Hepatocyte (in vitro differentiated cells): ENCODE measurements at regions not wholly inside any gene's neighbourhood (a gene's known extent, or its start where the extent isn't known, plus 50 kb on each side); places are given as distances from the start of the nearest gene placed in this dataset.

Experiments
- DNase-seq: peaks from one replicate; pipeline ENCODE4 v3.0.0-alpha.2; 2016; ENCODE audit warnings: low spot score
- H2AFZ ChIP-seq: fragments of 200-600 bp; sonication (generic); 2 replicates; pipeline ENCODE4 v1.6.0; 2016; ENCODE audit warnings: antibody characterized with exemption, mild to moderate bottlenecking
- H3K27ac ChIP-seq: fragments of 200-600 bp; sonication (generic); 2 replicates; pipeline ENCODE4 v1.5.1; 2016; ENCODE audit warnings: mild to moderate bottlenecking
- H3K27me3 ChIP-seq: fragments of 200-600 bp; sonication (generic); 2 replicates; pipeline ENCODE4 v1.6.1; 2016
- H3K36me3 ChIP-seq: fragments of 200-600 bp; sonication (generic); replicated peaks from 2 replicates; pipeline ENCODE4 v1.5.1; 2016; ENCODE audit warnings: low read depth; ENCODE audit not compliant: insufficient read depth
- H3K4me1 ChIP-seq: fragments of 200-600 bp; sonication (generic); 2 replicates; pipeline ENCODE4 v1.5.1; 2016; ENCODE audit warnings: mild to moderate bottlenecking, moderate library complexity; ENCODE audit not compliant: insufficient read depth
- H3K4me2 ChIP-seq: fragments of 200-600 bp; sonication (generic); 2 replicates; pipeline ENCODE4 v1.6.0; 2016
- H3K4me3 ChIP-seq: fragments of 200-600 bp; sonication (generic); 2 replicates; pipeline ENCODE4 v1.5.1; 2016; ENCODE audit warnings: mild to moderate bottlenecking
- H3K79me2 ChIP-seq: fragments of 200-600 bp; sonication (generic); 2 replicates; pipeline ENCODE4 v1.6.0; 2017; ENCODE audit warnings: mild to moderate bottlenecking
- H3K9me2 ChIP-seq: fragments of 200-600 bp; sonication (generic); replicated peaks from 2 replicates; pipeline ENCODE4 v1.6.0; 2017; ENCODE audit warnings: mild to moderate bottlenecking; ENCODE audit not compliant: insufficient read depth
- H3K9me3 ChIP-seq: fragments of 200-600 bp; sonication (generic); 2 replicates; pipeline ENCODE4 v1.5.1; 2016; ENCODE audit warnings: low read depth, mild to moderate bottlenecking
- H4K20me1 ChIP-seq: fragments of 200-600 bp; sonication (generic); 2 replicates; pipeline ENCODE4 v1.6.0; 2016; ENCODE audit warnings: mild to moderate bottlenecking; ENCODE audit not compliant: insufficient read depth, poor library complexity, severe bottlenecking
- CTCF ChIP-seq: fragments of 200-600 bp; sonication (generic); IDR thresholded peaks from 2 replicates; pipeline ENCODE4 v1.5.1; 2016; ENCODE audit warnings: antibody characterized with exemption, mild to moderate bottlenecking; ENCODE audit not compliant: poor library complexity
- EZH2 ChIP-seq: fragments of 200-600 bp; sonication (generic); IDR thresholded peaks from 2 replicates; pipeline ENCODE4 v1.6.1; 2016; ENCODE audit warnings: antibody characterized with exemption, mild to moderate bottlenecking, borderline replicate concordance
- EZH2phosphoT487 ChIP-seq: fragments of 200-600 bp; sonication (generic); IDR thresholded peaks from one replicate; pipeline ENCODE4 v1.6.1; 2018; ENCODE audit warnings: antibody characterized with exemption, mild to moderate bottlenecking, low read depth, moderate library complexity; ENCODE audit not compliant: unreplicated experiment, severe bottlenecking
- WGBS: methylation state at CpG from one replicate; pipeline ENCODE4 v1.1.6; 2016; ENCODE audit warnings: low lambda C conversion rate; ENCODE audit errors: missing lambda C conversion rate; 5-methylcytosine and 5-hydroxymethylcytosine counted together

GRCh38 chr10:44233561-44234482, 151.1 kb downstream of the CXCL12 start:
- Histone ChIP-seq H3K36me3 (no peaks in the 10 kb centered on the region), H2AFZ (peak overlapping the region; percentile 62), H3K27me3 (no peaks in the 10 kb centered on the region), H3K9me3 (no peaks in the 10 kb centered on the region), H3K4me3 (no peak overlapping the region), H3K4me2 (peak overlapping the region; percentile 67), H3K4me1 (peaks cover 13% of the 10 kb centered on the region), H3K79me2 (no peaks in the 10 kb centered on the region), H3K9me2 (no peaks in the 10 kb centered on the region), H3K27ac (peak overlapping the region; percentile 69), H4K20me1 (no peaks in the 10 kb centered on the region)
- WGBS, result 30% methylated on average over 23 of the region's 23 CpGs
- DNase-seq, result peak; percentile 90
- TF ChIP-seq CTCF, result no peak

GRCh38 chr10:44217274-44217820, 167.6 kb downstream of the CXCL12 start:
- Histone ChIP-seq H3K79me2 (no peaks in the 10 kb centered on the region), H3K27me3 (no peaks in the 10 kb centered on the region), H3K9me3 (peaks cover 6% of the 10 kb centered on the region), H3K27ac (no peak overlapping the region), H3K36me3 (no peaks in the 10 kb centered on the region), H4K20me1 (no peaks in the 10 kb centered on the region), H3K4me3 (no peak overlapping the region), H2AFZ (no peak overlapping the region), H3K4me2 (no peak overlapping the region), H3K9me2 (no peaks in the 10 kb centered on the region), H3K4me1 (no peaks in the 10 kb centered on the region)
- TF ChIP-seq CTCF, result no peak
- TF ChIP-seq EZH2phosphoT487, result no peak
- no peak for TF ChIP-seq EZH2
- no peak for DNase-seq
- WGBS, result 96% methylated on average over 3 of the region's 3 CpGs

GRCh38 chr10:44216073-44216472, 168.8 kb downstream of the CXCL12 start:
- Histone ChIP-seq H3K27me3 (no peaks in the 10 kb centered on the region), H3K9me3 (peaks cover 6% of the 10 kb centered on the region), H3K9me2 (no peaks in the 10 kb centered on the region), H3K27ac (no peak overlapping the region), H3K4me3 (no peak overlapping the region), H3K4me1 (no peaks in the 10 kb centered on the region), H4K20me1 (no peaks in the 10 kb centered on the region), H3K79me2 (no peaks in the 10 kb centered on the region), H3K4me2 (no peak overlapping the region), H2AFZ (no peak overlapping the region), H3K36me3 (no peaks in the 10 kb centered on the region)
- WGBS, result 89% methylated on average over 2 of the region's 2 CpGs
- DNase-seq, result no peak
- TF ChIP-seq CTCF, result no peak
- TF ChIP-seq EZH2, result no peak
- TF ChIP-seq EZH2phosphoT487, result no peak
